ENCODE measurements at regions not wholly inside any gene's neighbourhood (a gene's known extent, or its start where the extent isn't known, plus 50 kb on each side); places are given as distances from the start of the nearest gene placed in this dataset.
"Not testable (repeated sequence)": the region's sequence is repeated elsewhere in the genome, so short reads cannot be mapped to it uniquely, and the experiment has no call there.

GRCh38 chr6:116994447-116994846 lies 117.4 kb downstream of the RFX6 start:
- H3F3A ChIP-seq (ENCODE audit: insufficient read depth): no peaks in the 10 kb centered on the region
- H3K9me2 ChIP-seq (ENCODE audit: insufficient read depth): no peaks in the 10 kb centered on the region
- no peaks in the 10 kb centered on the region for H4K20me1 ChIP-seq (ENCODE audit: insufficient read depth)
- no peak for TF ChIP-seq EZH2 (IDR thresholded peaks at IDR 0.05; ENCODE audit: insufficient read depth, poor library complexity, severe bottlenecking)
- TF ChIP-seq EZH2phosphoT487 (IDR thresholded peaks at IDR 0.05; ENCODE audit: insufficient read depth, low read depth): no peak
- H2AFZ ChIP-seq: no peak overlapping the region
- no peaks in the 10 kb centered on the region for H3K36me3 ChIP-seq (ENCODE audit: low read depth)
- H3K4me2 ChIP-seq (ENCODE audit: unreplicated experiment): no peak overlapping the region
- H3K4me1 ChIP-seq (ENCODE audit: insufficient read depth): no peaks in the 10 kb centered on the region
- H3K27ac ChIP-seq: no peak overlapping the region
- H3K9me3 ChIP-seq (ENCODE audit: low read depth): no peaks in the 10 kb centered on the region
- H3K4me3 ChIP-seq: no peak overlapping the region
- WGBS, 2 experiments (ENCODE audit: low coverage in 1 of 2, low lambda C conversion rate in 2 of 2, missing lambda C conversion rate in 2 of 2): 51% methylated on average over 5 of the region's 5 CpGs
- no peak for DNase-seq
- no peaks in the 10 kb centered on the region for H3K27me3 ChIP-seq (replicated peaks; ENCODE audit: insufficient read depth)
- no peaks in the 10 kb centered on the region for H3K79me2 ChIP-seq (ENCODE audit: insufficient read depth)
- in situ Hi-C loops (cut with MboI): no loop called here
- H3K9ac ChIP-seq: no peak overlapping the region

- Histone ChIP-seq H3K9me2 (ENCODE audit: insufficient read depth) (no peaks in the 10 kb centered on the region), H3K9me3 (ENCODE audit: low read depth) (no peaks in the 10 kb centered on the region), H3K9ac (no peak overlapping the region), H3K4me3 (no peak overlapping the region), H4K20me1 (ENCODE audit: insufficient read depth) (no peaks in the 10 kb centered on the region), H3F3A (ENCODE audit: insufficient read depth) (no peaks in the 10 kb centered on the region), H3K36me3 (ENCODE audit: low read depth) (no peaks in the 10 kb centered on the region), H3K27me3 (replicated peaks; ENCODE audit: insufficient read depth) (no peaks in the 10 kb centered on the region), H3K27ac (no peak overlapping the region), H3K4me2 (ENCODE audit: unreplicated experiment) (no peak overlapping the region), H3K79me2 (ENCODE audit: insufficient read depth) (no peaks in the 10 kb centered on the region), H2AFZ (no peak overlapping the region), H3K4me1 (ENCODE audit: insufficient read depth) (no peaks in the 10 kb centered on the region)
- 26 to 29% methylated on average over 5 of the region's 5 CpGs for WGBS, 2 experiments (ENCODE audit: low coverage in 1 of 2, low lambda C conversion rate in 2 of 2, missing lambda C conversion rate in 2 of 2)
- in situ Hi-C loops (cut with MboI): no loop called here
- no peak for TF ChIP-seq EZH2 (IDR thresholded peaks at IDR 0.05; ENCODE audit: insufficient read depth, poor library complexity, severe bottlenecking)
- TF ChIP-seq EZH2phosphoT487 (IDR thresholded peaks at IDR 0.05; ENCODE audit: insufficient read depth, low read depth): no peak
- DNase-seq: no peak
Measured at GRCh38 chr6:116996842-116997241, 119.8 kb downstream of the RFX6 start.

GRCh38 chr6:116997496-116997895 lies 120.5 kb downstream of the RFX6 start:
- no peak for DNase-seq
- Histone ChIP-seq H3F3A (ENCODE audit: insufficient read depth) (no peaks in the 10 kb centered on the region), H3K79me2 (ENCODE audit: insufficient read depth) (no peaks in the 10 kb centered on the region), H3K27me3 (replicated peaks; ENCODE audit: insufficient read depth) (no peaks in the 10 kb centered on the region), H4K20me1 (ENCODE audit: insufficient read depth) (no peaks in the 10 kb centered on the region), H3K4me1 (ENCODE audit: insufficient read depth) (no peaks in the 10 kb centered on the region), H3K4me2 (ENCODE audit: unreplicated experiment) (no peak overlapping the region), H3K27ac (no peak overlapping the region), H3K9ac (no peak overlapping the region), H3K36me3 (ENCODE audit: low read depth) (no peaks in the 10 kb centered on the region), H3K4me3 (no peak overlapping the region), H2AFZ (no peak overlapping the region), H3K9me2 (ENCODE audit: insufficient read depth) (no peaks in the 10 kb centered on the region), H3K9me3 (ENCODE audit: low read depth) (no peaks in the 10 kb centered on the region)
- TF ChIP-seq EZH2 (IDR thresholded peaks at IDR 0.05; ENCODE audit: insufficient read depth, poor library complexity, severe bottlenecking) (no peak), EZH2phosphoT487 (IDR thresholded peaks at IDR 0.05; ENCODE audit: insufficient read depth, low read depth) (no peak)
- 57 to 58% methylated on average over 6 of the region's 6 CpGs for WGBS, 2 experiments (ENCODE audit: low coverage in 1 of 2, low lambda C conversion rate in 2 of 2, missing lambda C conversion rate in 2 of 2)
- in situ Hi-C loops (cut with MboI): no loop called here

GRCh38 chr6:117007659-117008058 lies 130.6 kb downstream of the RFX6 start:
- H3K9me2 ChIP-seq (ENCODE audit: insufficient read depth): no peaks in the 10 kb centered on the region
- no peaks in the 10 kb centered on the region for H3F3A ChIP-seq (ENCODE audit: insufficient read depth)
- no peak overlapping the region for H3K9ac ChIP-seq
- no peak for DNase-seq
- in situ Hi-C loops (cut with MboI): no loop called here
- H3K79me2 ChIP-seq (ENCODE audit: insufficient read depth): no peaks in the 10 kb centered on the region
- H3K9me3 ChIP-seq (ENCODE audit: low read depth): no peaks in the 10 kb centered on the region
- H4K20me1 ChIP-seq (ENCODE audit: insufficient read depth): no peaks in the 10 kb centered on the region
- no peak overlapping the region for H3K4me3 ChIP-seq
- no peaks in the 10 kb centered on the region for H3K27me3 ChIP-seq (replicated peaks; ENCODE audit: insufficient read depth)
- no peak overlapping the region for H2AFZ ChIP-seq
- H3K4me2 ChIP-seq (ENCODE audit: unreplicated experiment): no peak overlapping the region
- H3K27ac ChIP-seq: no peak overlapping the region
- TF ChIP-seq EZH2 (IDR thresholded peaks at IDR 0.05; ENCODE audit: insufficient read depth, poor library complexity, severe bottlenecking): no peak
- no peak for TF ChIP-seq EZH2phosphoT487 (IDR thresholded peaks at IDR 0.05; ENCODE audit: insufficient read depth, low read depth)
- no peaks in the 10 kb centered on the region for H3K36me3 ChIP-seq (ENCODE audit: low read depth)
- no peaks in the 10 kb centered on the region for H3K4me1 ChIP-seq (ENCODE audit: insufficient read depth)
- WGBS, 2 experiments (ENCODE audit: low coverage in 1 of 2, low lambda C conversion rate in 2 of 2, missing lambda C conversion rate in 2 of 2): 57 to 69% methylated on average over 3 of the region's 3 CpGs

GRCh38 chr6:117008618-117009017 lies 131.6 kb downstream of the RFX6 start:
- no peak overlapping the region for H2AFZ ChIP-seq
- no peaks in the 10 kb centered on the region for H3K79me2 ChIP-seq (ENCODE audit: insufficient read depth)
- no peak overlapping the region for H3K9ac ChIP-seq
- no peaks in the 10 kb centered on the region for H3K9me3 ChIP-seq (ENCODE audit: low read depth)
- H3K4me2 ChIP-seq (ENCODE audit: unreplicated experiment): no peak overlapping the region
- H3K4me3 ChIP-seq: no peak overlapping the region
- in situ Hi-C loops (cut with MboI): no loop called here
- WGBS, 2 experiments (ENCODE audit: low coverage in 1 of 2, low lambda C conversion rate in 2 of 2, missing lambda C conversion rate in 2 of 2): 59 to 60% methylated on average over 3 of the region's 3 CpGs
- H3K9me2 ChIP-seq (ENCODE audit: insufficient read depth): no peaks in the 10 kb centered on the region
- no peaks in the 10 kb centered on the region for H3K36me3 ChIP-seq (ENCODE audit: low read depth)
- H3K27ac ChIP-seq: no peak overlapping the region
- H3K4me1 ChIP-seq (ENCODE audit: insufficient read depth): no peaks in the 10 kb centered on the region
- H3K27me3 ChIP-seq (replicated peaks; ENCODE audit: insufficient read depth): no peaks in the 10 kb centered on the region
- H4K20me1 ChIP-seq (ENCODE audit: insufficient read depth): no peaks in the 10 kb centered on the region
- no peak for DNase-seq
- TF ChIP-seq EZH2phosphoT487 (IDR thresholded peaks at IDR 0.05; ENCODE audit: insufficient read depth, low read depth) (no peak), EZH2 (IDR thresholded peaks at IDR 0.05; ENCODE audit: insufficient read depth, poor library complexity, severe bottlenecking) (no peak)
- H3F3A ChIP-seq (ENCODE audit: insufficient read depth): no peaks in the 10 kb centered on the region

GRCh38 chr6:117014641-117015473 lies 137.8 kb downstream of the RFX6 start:
- DNase-seq; H2AFZ ChIP-seq; H4K20me1 ChIP-seq (ENCODE audit: insufficient read depth); in situ Hi-C loops (cut with MboI); H3K9ac ChIP-seq; H3K79me2 ChIP-seq (ENCODE audit: insufficient read depth); H3K9me2 ChIP-seq (ENCODE audit: insufficient read depth); H3F3A ChIP-seq (ENCODE audit: insufficient read depth); H3K4me3 ChIP-seq; H3K9me3 ChIP-seq (ENCODE audit: low read depth); H3K36me3 ChIP-seq (ENCODE audit: low read depth); H3K27me3 ChIP-seq (replicated peaks; ENCODE audit: insufficient read depth); H3K27ac ChIP-seq; H3K4me1 ChIP-seq (ENCODE audit: insufficient read depth); H3K4me2 ChIP-seq (ENCODE audit: unreplicated experiment): not testable (repeated sequence)
- 83 to 88% methylated on average over 43 of the region's 43 CpGs for WGBS, 2 experiments (ENCODE audit: low coverage in 1 of 2, low lambda C conversion rate in 2 of 2, missing lambda C conversion rate in 2 of 2)

- 41 to 54% methylated on average over 4 of the region's 4 CpGs for WGBS, 2 experiments (ENCODE audit: low coverage in 1 of 2, low lambda C conversion rate in 2 of 2, missing lambda C conversion rate in 2 of 2)
- H3K9me3 ChIP-seq (ENCODE audit: low read depth); DNase-seq: not testable (repeated sequence)
Measured at GRCh38 chr6:117015474-117015804, 138.4 kb downstream of the RFX6 start.

More at GRCh38 chr6:117015474-117015804, 138.4 kb downstream of the RFX6 start:
- H3K9me2 ChIP-seq (ENCODE audit: insufficient read depth); H3K36me3 ChIP-seq (ENCODE audit: low read depth); H4K20me1 ChIP-seq (ENCODE audit: insufficient read depth); H3K4me1 ChIP-seq (ENCODE audit: insufficient read depth); H3F3A ChIP-seq (ENCODE audit: insufficient read depth); H2AFZ ChIP-seq; H3K27me3 ChIP-seq (replicated peaks; ENCODE audit: insufficient read depth); H3K4me3 ChIP-seq; in situ Hi-C loops (cut with MboI); H3K79me2 ChIP-seq (ENCODE audit: insufficient read depth); H3K27ac ChIP-seq; H3K4me2 ChIP-seq (ENCODE audit: unreplicated experiment); H3K9ac ChIP-seq: not testable (repeated sequence)
